Right kidney (tissue), 1 donor: ENCODE measurements at regions not wholly inside any gene's neighbourhood (a gene's known extent, or its start where the extent isn't known, plus 50 kb on each side); places are given as distances from the start of the nearest gene placed in this dataset.

Experiments
- DNase-seq: peaks from one replicate; pipeline ENCODE4 v3.0.0-alpha.2; 2016

DNA sequence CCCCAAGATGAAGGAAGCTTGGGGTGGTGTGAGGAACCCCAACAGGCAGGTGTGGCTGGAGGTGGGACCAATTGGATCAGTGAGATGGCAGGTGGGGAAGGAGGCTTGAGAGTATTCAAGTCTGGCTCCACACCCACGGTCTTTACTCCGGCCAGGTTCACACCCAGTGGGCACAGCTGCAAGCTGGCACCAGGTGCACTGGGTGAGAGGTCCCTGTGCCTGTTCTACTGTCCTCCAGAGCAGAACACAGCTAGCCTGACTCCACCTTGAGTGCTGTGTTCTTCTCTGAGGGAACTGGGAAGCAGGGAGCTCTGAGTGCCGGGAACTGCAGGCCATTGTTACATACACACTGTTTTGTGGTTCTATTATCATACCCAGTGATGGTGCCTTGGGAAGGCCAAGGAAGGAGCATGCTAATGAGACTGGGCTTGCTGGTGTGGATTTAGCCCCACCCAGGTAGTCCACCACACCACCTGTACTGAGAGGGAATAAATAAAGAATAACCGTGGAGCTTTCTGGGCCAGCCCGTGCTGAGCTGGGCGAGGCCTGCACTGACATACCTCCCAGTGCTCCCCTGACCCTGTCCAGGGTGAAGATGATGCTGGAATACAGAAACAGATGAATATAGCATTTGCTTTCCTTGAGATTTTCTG is 93.4 kb downstream of the ABHD5 start:
- no peak for DNase-seq

DNA sequence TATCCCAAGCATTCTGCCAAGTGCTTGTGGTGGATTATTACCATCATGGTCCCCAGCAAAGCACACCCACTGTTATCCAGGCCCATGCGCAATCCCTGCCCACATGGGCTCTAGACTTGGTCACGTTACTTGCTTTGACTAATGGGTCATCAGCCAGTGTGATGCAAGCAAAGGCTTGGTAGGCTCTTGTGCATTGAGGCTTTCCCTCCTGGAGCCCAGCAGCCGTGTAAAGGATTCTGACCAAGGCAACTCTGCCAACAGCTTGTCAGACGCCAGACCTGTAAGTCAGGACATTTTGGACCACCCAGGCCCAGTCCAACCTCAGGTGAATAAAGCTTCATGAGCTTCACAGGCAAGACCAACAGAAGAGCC is 93.9 kb downstream of the ABHD5 start:
- no peak for DNase-seq

DNA sequence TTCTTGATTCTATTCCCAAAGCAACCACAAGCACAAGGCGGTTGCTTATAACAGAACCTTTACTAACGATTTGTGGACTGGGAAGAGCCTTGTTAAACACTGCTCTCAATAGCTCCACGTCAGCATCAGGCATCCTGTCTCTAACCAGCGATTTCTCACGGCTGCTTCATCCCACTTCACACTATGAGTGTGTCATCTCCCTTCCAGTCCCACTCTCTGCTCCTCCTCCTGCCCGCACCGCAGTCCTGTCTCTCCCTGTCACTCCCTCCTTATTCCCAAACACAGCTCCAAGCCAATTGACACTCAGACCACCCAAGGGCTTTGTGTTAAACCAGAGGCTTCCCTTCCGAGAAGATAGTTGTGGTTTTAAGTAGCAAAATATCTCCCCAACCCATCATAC is 94.8 kb downstream of the ABHD5 start:
- DNase-seq: no peak

DNA sequence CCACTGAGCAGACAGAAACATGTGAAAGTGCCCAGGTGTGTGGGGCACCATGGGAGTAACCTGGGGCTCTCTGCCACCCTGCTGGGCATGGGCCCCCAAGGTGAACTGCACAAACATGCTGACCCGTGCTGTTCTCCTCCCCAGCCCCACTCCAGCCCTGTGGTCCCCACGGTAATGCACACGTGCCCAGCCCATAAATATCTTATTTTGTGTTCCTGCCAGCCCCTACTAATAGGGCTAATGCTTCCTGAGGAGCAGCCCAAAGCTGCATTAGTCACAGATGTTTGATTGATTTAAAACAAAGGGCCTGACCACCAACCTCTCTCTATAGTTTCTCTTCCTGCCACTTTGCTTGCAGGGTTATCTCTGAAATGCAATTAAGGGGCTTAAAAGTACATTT is 95.4 kb downstream of the ABHD5 start:
- DNase-seq: no peak

DNA sequence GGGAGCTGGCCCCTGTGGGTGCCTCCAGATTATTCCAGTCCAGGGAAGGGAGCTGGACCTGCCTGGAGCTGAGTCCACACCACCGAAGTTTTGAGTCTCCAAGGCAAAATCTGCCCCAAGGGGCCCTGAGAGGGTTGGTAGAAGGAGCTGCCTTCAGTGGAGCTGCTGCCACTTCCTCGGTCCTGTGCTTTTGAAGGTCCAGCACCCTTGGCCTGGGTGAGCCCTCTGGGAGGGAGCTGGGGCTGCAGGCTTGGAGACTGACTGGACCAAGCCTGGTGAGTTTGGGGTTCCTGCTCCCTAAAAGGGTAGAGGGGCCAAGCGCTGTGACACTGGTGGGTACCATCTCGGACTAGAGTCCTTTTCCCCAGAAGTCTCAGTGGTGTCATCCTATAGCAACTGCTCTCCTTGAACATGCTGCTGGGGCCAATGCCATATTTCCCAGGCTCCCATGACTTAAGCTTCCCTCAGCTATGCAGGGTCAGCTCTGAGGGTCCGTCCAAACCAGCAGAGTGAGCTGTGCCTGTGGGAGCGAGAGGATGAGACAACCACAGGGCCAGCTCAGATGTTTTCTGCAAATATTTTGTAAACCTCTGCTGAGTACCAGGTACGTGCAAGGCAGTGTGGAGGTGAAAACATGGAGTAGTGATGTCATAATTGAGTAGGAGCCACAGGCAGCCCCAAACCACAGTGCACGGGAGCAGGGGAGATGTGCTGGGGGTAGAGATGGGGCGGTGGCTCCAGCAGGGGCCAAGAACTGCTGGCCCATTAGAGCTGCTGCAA is 96.0 kb downstream of the ABHD5 start:
- no peak for DNase-seq

DNA sequence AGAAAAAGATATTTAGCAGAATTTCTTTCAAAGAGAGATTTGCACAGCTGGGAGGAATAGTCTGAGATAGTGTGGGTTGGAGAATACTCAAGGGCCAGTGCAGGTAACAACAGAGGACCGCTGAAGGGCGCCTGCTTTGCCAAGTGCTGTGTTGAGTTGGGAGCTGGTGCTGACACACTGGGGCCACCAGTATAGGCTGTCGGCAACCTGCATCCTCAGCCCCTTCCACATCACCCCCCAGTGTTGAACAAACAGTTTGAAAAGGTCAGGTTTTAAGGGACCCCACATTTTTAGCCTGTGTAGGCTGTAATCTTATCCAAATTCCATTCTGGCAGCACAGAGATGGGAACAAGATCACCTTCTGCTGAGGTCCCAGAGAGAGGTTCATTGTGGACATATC is 96.6 kb downstream of the ABHD5 start:
- DNase-seq: no peak

DNA sequence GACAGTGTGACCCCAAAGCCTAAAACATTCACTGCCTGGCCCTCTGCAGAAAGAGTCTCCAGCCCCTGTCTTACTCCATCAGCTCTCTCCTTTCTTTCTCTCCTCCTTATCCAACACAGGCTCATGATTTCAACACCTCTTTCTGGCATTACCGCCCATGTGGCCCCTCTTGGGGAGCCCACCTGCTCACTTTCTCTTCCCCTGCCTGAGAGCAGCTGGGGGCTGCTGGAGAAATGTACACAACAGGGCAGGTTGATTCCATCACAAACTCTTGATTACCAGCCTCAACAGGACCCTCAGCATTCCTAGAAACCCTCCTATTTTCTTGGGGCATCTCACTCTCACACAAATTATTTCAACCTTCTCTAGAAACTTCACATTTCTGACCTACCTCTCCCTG is 98.3 kb downstream of the ABHD5 start:
- DNase-seq: no peak

DNA sequence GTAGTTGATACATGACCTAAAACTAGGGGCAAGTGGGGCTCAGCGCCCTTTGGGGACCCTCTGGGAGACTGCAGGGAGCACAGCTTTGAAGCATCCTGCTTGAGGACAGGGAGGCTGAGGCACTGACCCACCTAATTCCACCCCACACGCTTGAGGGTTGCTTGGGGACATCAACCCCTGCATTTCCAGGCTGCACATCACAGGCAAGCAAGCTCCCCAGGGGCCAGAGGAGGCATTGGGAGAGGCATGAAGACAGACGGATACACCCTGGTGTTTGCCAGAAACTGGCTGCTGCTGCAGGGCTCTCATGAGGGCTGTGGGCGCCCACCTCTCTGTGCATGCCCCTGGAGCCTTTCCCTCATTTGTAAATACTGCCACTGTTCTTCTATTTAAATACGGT is 99.3 kb downstream of the ABHD5 start:
- no peak for DNase-seq

DNA sequence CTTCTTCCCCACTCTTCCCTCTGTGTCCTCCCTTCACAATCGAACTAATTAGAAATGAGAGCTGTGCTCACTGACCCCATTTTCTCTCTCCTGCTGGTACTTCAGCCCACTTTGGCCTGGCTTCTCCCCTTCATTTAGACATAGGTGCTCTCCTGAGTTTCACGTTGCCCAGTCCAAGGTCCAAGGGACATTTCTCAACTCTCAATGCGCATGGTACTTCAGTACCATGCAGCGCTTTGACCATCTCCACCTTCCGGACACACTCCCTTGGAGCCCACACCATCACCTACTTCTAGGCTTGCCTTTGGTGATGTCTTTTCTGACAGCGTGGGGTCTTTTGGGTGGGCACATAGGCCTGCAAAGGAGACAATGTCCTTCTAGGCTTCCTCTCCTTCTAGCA is 99.7 kb downstream of the ABHD5 start:
- no peak for DNase-seq

DNA sequence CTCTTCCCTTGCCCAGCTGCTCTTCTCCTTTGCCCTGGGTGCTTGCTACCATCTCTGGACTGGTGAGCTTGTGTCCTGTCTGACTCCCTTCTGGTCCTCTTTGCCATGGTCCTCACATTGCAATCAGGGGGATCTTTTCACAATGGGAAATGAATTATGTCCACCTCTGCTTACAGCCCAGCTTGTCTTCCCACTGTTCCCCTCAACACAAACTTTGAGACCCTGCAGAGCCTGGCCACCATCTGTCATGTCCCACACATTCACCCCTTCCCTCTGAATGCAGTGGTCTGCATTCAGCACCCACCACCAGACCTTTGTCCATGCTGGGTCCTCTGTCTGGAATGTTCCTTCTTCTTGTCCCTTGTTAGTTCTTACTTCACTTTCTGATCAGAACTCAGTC is 100.5 kb downstream of the ABHD5 start:
- no peak for DNase-seq

DNA sequence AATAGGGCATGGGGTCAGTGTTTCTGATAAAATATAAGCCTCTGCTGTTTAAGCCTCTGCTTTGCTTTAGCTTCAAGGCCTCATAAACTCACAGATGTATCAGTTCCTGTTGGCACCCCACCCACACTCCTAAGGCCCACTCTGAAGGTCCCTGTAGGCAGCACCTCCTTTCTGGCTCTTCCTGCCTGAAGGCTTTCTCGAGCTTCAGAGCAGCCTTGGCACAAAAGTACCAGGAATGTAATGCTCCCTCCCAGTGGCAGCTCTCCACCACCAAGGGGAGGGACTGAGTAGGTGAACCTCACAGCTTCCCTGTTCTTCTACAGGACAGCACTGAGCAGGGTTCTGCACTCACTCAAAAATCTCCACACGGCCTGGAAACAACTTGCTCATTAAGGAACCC is 102.2 kb downstream of the ABHD5 start:
- no peak for DNase-seq

DNA sequence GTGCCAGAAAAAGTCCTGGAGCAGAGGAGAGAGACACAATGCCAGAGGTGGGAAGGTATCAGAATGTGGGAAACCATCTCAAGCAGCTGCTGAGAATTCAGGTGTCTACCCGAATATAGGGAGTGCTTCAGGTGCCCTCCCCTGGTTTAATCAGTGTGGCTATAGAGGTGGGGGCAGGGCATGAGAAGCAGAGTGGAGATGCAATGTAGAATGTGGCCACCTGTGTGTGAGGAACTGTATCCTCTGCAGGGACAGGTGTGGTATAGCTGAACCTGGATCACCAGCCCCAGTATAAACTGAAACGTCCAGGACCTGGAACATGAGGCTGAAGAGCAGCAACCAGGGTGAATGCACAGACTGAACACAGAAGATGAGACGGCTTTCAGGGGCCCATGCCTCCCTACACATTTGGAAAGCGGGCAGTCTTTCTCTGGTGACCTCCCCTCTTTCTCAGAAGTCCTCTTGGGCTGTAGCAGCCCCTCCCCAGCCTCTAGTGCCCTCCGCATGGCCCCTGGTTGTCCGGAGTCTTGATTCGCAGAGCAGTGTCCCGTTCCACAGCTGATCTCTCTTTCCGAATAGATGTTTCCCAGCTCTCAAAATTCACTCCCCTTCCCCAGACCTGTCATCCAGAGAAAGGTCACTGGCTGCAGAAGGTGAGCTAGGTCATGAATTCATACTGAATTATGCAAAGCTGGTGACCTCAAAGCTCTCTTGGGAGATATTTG is 103.1 kb downstream of the ABHD5 start:
- DNase-seq: no peak

DNA sequence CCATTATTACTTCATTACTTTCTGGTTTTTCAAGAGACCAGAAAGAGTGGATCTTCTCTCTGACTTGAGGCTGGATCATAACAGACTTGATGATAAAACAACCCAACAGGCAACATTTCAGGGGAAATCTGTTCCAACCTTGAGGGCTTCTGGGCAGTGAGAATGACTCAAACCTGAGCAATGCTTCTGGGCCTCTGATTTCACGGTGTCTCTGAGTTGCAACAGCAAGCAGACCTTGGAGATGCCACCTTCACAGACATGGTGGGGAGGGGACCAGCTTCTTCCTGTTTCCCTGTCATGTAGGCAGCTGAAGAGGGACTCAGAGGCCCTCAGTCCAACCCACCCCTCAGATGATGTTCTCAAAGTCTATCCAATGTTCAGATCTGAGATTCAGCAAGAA is 104.0 kb downstream of the ABHD5 start:
- no peak for DNase-seq

DNA sequence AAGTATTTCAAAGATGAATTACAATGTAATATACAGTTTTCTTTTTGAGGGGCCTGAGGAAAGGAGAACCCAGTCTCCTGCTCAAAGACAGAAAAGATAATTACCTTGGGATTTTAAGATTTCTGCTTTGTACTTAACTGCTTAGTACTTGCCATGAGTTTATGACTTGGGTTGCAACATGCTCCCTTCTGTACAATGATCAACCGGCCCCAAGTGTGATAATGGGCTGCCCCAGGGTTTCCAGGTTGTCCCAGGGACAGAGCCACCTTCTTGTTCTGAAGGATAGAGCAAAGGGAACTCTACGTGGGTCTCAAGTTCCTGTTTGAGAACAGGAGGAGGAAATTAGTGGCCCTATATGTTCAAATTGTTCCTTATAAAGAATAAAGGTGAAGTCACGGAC is 104.8 kb downstream of the ABHD5 start:
- DNase-seq: no peak

DNA sequence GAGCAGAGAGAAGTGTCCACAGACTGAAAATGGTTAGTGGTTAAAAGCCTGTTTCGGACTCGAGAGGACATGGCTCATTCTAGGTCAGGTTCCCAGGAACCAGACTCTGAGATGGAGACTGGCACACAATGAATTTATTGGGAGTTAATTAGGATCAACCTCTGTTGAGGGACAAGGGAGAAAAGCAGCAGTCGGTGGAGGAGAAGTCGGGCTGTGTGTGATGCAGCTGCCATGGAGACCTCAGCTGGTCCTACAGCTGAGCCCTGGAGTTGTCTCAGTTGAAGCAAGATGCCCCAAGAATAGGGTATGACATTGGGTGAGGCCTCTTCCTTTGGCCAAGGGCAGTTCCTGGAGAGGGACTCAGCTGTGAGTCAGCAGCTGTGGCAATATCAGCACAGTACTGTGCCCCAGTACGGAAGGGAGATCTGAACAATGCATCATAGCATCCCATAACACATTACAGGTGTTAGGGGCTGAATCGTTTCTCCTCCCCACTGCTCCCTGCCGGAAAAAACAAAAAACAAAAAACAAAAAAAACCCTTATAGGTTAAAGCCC is 105.4 kb downstream of the ABHD5 start:
- no peak for DNase-seq

DNA sequence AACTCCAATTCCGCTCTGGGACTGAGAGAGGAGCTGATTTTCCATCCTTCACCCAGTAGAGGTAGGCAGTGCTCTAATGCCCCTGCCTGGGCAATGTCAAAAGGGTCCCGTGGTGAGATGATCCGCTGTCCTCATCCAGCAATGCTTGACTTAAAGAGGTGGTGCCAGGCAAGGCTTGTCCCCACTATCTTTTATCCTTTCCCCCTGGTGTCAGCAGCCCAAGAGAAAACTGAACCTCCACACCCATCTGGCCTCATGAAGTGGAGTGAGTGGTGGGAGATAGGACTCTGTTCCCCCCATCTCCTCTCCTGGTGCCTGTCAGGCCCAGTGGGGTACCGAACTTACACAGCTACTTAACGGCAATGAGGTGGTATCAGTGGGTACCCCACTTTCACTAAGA is 107.1 kb downstream of the ABHD5 start:
- DNase-seq: no peak

DNA sequence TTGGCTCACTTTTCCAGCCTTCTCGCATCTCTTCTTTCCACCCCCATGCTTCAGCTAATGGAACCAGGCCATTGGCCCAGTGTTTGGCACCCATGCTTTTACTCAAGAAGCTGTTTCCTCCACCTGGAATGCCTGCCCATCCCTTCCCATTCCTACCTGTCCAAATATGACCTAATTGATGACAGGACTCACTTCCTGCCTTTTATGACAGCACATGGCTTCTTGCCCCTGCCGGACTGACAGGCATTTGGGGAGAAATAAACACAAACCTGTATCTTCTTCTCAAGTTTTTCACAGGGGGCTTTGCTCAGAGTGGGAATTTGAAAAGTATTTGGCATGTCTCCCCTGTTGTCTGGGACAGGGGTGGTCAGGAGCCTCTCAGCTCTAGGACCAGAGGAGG is 120.1 kb downstream of the ABHD5 start:
- no peak for DNase-seq

DNA sequence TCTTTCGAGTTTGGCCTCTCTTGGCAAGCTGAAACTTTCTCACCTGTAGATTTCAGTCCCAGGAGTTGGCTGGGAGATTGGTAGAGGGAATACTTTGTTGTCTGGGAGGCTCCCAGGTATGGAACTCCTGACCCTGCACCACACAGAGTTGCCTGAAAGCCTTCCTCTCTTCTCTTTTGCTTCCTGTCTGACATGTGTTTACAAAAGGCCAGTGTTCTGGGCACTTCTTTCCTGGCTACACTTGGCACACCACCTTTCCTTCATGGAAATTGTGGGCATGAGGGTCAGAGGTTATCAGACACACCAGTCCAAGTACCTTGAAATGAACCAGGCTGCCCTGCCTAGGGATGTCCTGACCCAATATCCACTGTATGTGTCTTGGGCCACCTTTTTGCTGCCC is 123.7 kb downstream of the ABHD5 start:
- DNase-seq: no peak

DNA sequence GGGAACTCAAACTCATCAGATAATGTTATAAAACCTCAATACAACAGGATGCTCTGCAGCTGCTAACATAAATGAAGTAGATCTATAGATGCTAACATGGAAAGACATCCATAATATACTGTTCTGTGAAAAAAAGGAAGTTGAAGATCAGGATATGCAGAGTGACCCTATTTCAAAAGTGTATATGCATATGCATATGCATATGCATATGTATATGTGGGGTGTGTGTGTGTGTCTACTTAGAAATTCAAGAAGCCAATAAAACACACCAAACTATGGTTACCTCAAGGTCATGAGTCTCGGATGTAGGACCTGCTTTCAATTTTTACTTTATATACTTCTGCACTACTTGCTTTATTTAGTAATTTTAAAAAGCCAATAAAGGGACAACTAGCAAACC is 125.6 kb downstream of the ABHD5 start:
- DNase-seq: no peak

DNA sequence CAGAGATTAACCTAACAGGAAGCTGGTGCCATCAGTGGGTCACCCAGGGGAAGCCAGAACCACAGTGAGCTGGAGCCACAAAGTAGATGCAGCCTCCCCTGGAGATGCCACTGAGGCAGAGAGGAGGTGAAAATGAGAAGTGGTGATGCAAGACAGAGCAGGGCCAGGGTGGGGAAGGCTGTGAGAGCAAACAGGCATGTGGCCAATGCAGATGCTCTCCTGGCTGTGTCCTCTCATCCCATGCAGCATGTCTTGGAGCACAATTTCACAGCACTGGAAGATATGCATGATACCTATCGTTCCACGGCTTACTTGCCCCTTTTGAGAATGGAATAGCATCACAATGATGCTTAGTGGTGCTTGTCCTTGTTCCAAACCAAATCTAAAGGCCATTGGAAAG is 126.3 kb downstream of the ABHD5 start:
- DNase-seq: no peak

DNA sequence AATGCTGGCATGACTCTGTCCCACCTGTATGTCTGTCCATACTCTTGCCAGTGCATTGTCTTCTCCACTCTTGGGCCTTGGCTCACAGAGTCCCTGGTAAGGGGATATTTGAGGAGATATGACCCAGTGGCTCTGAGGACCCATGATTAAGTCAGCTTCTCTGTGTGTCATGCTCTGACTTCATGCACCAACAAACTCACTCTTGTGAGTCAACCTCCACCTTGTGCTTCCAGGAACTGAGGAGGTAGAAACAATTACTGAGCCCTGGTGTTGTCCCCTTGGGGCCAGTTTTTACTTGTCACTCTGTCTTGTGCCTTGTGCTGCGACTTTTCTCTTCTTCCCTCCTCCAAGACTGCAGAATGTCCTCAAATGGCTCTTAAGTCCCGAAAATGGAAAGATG is 127.1 kb downstream of the ABHD5 start:
- DNase-seq: no peak

DNA sequence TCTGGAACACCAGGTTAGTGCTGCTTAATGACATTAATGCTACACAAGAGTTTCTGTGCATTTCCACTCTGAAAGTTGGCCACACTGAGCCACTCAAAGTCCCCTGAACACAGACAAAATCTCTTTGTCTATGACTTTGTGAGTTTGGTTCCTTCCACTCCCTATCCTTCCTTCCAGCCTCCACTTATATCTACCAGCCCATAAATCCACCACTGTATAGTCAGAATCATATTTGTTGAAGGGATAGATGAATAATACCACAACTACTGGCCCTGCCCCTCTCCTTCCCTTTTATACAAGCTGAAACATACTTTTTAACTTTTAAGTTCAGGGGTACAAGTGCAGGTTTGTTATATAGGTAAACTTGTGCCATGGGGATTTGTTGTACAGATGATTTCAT is 127.5 kb downstream of the ABHD5 start:
- no peak for DNase-seq

DNA sequence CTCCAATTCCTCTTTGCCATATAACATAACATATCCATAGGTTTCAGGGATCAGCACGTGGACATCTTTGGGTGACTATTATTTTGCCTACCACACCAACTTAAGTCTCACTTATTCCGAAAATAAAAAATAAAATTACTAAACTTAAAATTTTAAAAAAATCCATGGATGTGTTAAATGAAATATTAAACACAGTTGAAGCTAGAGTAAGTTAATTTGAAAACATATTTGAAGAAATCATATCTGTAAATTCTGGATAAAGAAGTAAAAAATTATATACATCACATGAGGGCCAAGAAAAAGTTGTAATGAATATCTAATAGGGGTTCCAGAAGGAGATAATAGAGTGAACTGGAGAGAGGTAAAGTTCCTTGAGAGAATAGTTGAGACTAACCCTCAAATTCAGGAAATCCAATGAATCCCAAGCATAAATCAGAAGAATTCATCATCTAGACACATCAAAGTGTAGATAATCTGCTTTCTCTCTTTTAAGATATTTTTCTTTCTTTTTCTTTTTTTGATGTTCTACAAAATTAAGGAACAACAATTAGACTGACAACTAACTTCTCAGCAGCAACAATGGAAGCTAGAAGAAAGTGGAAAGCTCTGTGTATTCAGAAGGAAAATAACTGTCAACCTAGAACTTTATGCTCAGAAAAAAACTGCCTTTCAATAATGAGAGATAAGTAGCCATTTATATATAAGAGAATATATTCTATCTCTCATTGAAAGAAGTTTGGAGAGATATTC is 147.4 kb downstream of the ABHD5 start:
- DNase-seq: no peak
